ENCODE measurements at regions not wholly inside any gene's neighbourhood (a gene's known extent, or its start where the extent isn't known, plus 50 kb on each side); places are given as distances from the start of the nearest gene placed in this dataset.

GRCh38 chr18:6592522-6592921, 137.0 kb upstream of the ARHGAP28 start:
- TF ChIP-seq MAX (IDR thresholded peaks at IDR 0.05; ENCODE audit: low read depth, low read length) (no peak), MYC (IDR thresholded peaks at IDR 0.05; ENCODE audit: low read depth, low read length) (no peak), CTCF (IDR thresholded peaks at IDR 0.05; ENCODE audit: low read depth, low read length) (no peak), POLR2A (IDR thresholded peaks at IDR 0.05; ENCODE audit: extremely low read depth, insufficient read length) (no peak)
- H3K4me3 ChIP-seq (ENCODE audit: low read depth, low read length), result no peak overlapping the region

DNA sequence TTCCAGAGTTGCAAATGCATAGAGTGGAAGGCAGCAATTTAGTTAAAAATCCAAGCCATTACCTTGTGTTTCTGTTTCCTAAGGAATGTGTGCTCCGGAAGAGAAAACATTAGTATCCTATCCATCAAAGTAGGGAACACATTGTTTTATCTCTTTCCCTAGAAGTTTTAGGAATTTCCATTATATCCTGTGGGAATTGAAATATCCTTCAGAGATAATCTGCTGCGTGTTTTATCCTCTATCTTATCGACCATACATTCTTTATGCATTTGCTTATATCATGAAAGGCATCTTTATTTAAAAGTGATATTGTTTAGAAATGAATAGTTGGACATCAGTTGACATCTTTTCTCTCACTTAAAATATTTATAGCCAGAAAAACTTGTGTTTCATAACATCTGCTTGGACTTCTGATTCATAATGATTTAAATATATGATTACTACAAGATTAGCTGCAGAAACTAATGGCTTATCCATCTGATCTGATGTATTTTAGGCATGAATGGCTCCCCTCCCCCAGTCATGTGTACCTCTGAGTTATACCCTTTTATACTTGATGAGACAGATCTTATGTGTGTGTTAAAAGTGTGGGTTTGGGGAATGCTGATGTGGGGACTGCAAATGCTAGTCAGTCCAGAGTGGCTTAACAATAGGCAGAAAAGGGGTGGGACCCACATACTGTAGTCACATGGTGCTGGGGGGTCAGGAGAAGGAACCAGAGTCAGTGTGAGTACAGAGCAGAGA, 136.2 kb upstream of the ARHGAP28 start:
- H3K4me3 ChIP-seq (ENCODE audit: low read depth, low read length), result no peak overlapping the region
- TF ChIP-seq CTCF (IDR thresholded peaks at IDR 0.05; ENCODE audit: low read depth, low read length) (no peak), MYC (IDR thresholded peaks at IDR 0.05; ENCODE audit: low read depth, low read length) (no peak), MAX (IDR thresholded peaks at IDR 0.05; ENCODE audit: low read depth, low read length) (no peak), POLR2A (IDR thresholded peaks at IDR 0.05; ENCODE audit: extremely low read depth, insufficient read length) (no peak)
- no peak for DNase-seq (ENCODE audit: low read depth)

More at GRCh38 chr18:6592522-6592921, 137.0 kb upstream of the ARHGAP28 start:
- no peak for DNase-seq (ENCODE audit: low read depth)

GRCh38 chr18:6595666-6596065, 133.8 kb upstream of the ARHGAP28 start:
- no peak for TF ChIP-seq POLR2A (IDR thresholded peaks at IDR 0.05; ENCODE audit: extremely low read depth, insufficient read length)
- TF ChIP-seq CTCF (IDR thresholded peaks at IDR 0.05; ENCODE audit: low read depth, low read length), result no peak
- TF ChIP-seq MAX (IDR thresholded peaks at IDR 0.05; ENCODE audit: low read depth, low read length), result no peak
- no peak for TF ChIP-seq MYC (IDR thresholded peaks at IDR 0.05; ENCODE audit: low read depth, low read length)
- H3K4me3 ChIP-seq (ENCODE audit: low read depth, low read length), result no peak overlapping the region
- no peak for DNase-seq (ENCODE audit: low read depth)

- H3K4me3 ChIP-seq (ENCODE audit: low read depth, low read length), result no peak overlapping the region
- TF ChIP-seq POLR2A (IDR thresholded peaks at IDR 0.05; ENCODE audit: extremely low read depth, insufficient read length), result no peak
- no peak for TF ChIP-seq MYC (IDR thresholded peaks at IDR 0.05; ENCODE audit: low read depth, low read length)
- DNase-seq (ENCODE audit: low read depth), result no peak
Measured at GRCh38 chr18:6598657-6599056, 130.9 kb upstream of the ARHGAP28 start.

DNA sequence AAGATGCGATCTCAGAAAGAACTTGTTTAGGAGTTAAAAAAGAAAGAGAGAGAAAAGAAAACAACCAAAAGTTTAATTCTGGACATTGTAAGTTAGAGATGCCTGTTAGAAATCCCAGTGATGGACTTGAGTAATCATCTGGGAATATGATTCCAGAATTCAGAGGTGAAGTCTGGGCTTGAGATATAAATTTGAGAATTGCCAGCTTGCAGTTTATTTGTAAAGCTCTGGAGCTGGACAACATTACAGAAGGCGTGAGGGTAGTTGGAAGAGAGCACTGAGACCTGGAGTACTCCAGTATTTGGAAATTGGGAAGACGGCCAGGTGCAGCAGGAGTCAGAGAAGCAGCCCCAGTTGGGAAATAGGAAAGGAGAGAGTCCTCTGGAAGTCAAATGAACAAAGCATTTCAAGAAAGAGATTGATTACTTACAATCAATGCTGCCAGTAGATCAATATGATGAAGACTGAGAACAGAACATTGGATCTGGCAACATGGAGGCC, 128.8 kb upstream of the ARHGAP28 start:
- no peak overlapping the region for H3K4me3 ChIP-seq (ENCODE audit: low read depth, low read length)
- TF ChIP-seq MYC (IDR thresholded peaks at IDR 0.05; ENCODE audit: low read depth, low read length), result no peak
- no peak for TF ChIP-seq CTCF (IDR thresholded peaks at IDR 0.05; ENCODE audit: low read depth, low read length)
- TF ChIP-seq POLR2A (IDR thresholded peaks at IDR 0.05; ENCODE audit: extremely low read depth, insufficient read length), result no peak
- no peak for TF ChIP-seq MAX (IDR thresholded peaks at IDR 0.05; ENCODE audit: low read depth, low read length)
- no peak for DNase-seq (ENCODE audit: low read depth)

GRCh38 chr18:6601241-6601640, 128.3 kb upstream of the ARHGAP28 start:
- no peak for DNase-seq (ENCODE audit: low read depth)

More at GRCh38 chr18:6601241-6601640, 128.3 kb upstream of the ARHGAP28 start:
- H3K4me3 ChIP-seq (ENCODE audit: low read depth, low read length), result no peak overlapping the region
- TF ChIP-seq MAX (IDR thresholded peaks at IDR 0.05; ENCODE audit: low read depth, low read length), result no peak
- no peak for TF ChIP-seq MYC (IDR thresholded peaks at IDR 0.05; ENCODE audit: low read depth, low read length)
